ENCODE measurements at regions not wholly inside any gene's neighbourhood (a gene's known extent, or its start where the extent isn't known, plus 50 kb on each side); places are given as distances from the start of the nearest gene placed in this dataset.

DNA sequence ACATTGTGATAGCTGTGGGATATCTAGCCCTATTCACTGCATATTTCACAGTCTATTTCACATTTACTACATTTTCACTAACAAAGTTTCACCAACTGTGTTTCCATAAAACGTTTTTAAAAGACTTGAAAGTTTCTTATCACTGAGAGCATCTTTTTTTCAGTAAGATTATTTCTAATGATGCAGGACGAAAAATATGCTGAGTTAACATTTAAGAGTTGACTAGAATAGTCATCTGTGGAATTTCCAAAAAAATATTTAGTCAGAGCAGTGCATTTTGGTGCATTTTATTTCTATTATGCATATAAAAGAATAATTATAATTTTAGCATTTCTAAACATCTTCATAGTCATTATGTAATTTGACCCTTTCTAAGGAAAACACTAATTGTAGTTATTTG lies 143.8 kb upstream of the CLEC14A start:
- TF ChIP-seq, protein P1, sequence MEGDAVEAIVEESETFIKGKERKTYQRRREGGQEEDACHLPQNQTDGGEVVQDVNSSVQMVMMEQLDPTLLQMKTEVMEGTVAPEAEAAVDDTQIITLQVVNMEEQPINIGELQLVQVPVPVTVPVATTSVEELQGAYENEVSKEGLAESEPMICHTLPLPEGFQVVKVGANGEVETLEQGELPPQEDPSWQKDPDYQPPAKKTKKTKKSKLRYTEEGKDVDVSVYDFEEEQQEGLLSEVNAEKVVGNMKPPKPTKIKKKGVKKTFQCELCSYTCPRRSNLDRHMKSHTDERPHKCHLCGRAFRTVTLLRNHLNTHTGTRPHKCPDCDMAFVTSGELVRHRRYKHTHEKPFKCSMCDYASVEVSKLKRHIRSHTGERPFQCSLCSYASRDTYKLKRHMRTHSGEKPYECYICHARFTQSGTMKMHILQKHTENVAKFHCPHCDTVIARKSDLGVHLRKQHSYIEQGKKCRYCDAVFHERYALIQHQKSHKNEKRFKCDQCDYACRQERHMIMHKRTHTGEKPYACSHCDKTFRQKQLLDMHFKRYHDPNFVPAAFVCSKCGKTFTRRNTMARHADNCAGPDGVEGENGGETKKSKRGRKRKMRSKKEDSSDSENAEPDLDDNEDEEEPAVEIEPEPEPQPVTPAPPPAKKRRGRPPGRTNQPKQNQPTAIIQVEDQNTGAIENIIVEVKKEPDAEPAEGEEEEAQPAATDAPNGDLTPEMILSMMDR (IDR thresholded peaks at IDR 0.05; ENCODE audit: insufficient read depth, low read depth, low read length), result no peak
- no peak for TF ChIP-seq EZH2 (IDR thresholded peaks at IDR 0.05; ENCODE audit: insufficient read depth, low read length)
